Activated CD8-positive, alpha-beta memory T cell treated with anti-CD3 and anti-CD28 coated beads, Interleukin-2, amount 10 ng/mL, durations not matched to agents 7 days and 5 days (primary cell): ENCODE measurements at regions not wholly inside any gene's neighbourhood (a gene's known extent, or its start where the extent isn't known, plus 50 kb on each side); places are given as distances from the start of the nearest gene placed in this dataset.

Experiments
- ATAC-seq: fragments of 150-1000 bp; cut with Tn5 transposase; one replicate; pipeline ENCODE4 v1.10.0; 2021; ENCODE audit warnings: moderate library complexity
- CTCF ChIA-PET: fragments of 350-600 bp; sonication (Branson Sonifier 250); formaldehyde crosslinking; loops from one replicate; lab custom pipeline; 2021; ENCODE audit warnings: antibody characterized with exemption; lab: Charles Lee
- DNase-seq: peaks from one replicate; pipeline ENCODE4 v3.0.0-alpha.2; 2020
- H3K27ac Mint-ChIP-seq: one replicate; pipeline ENCODE4 v1.8.0; 2021; ENCODE audit warnings: mild to moderate bottlenecking, mixed read lengths
- H3K27me3 Mint-ChIP-seq: one replicate; pipeline ENCODE4 v1.8.0; 2021; ENCODE audit warnings: mixed read lengths
- H3K36me3 Mint-ChIP-seq: one replicate; pipeline ENCODE4 v1.8.0; 2021; ENCODE audit warnings: mild to moderate bottlenecking, mixed read lengths
- H3K4me1 Mint-ChIP-seq: one replicate; pipeline ENCODE4 v1.8.0; 2021; ENCODE audit warnings: mixed read lengths
- H3K4me3 Mint-ChIP-seq: one replicate; pipeline ENCODE4 v1.8.0; 2021; ENCODE audit warnings: mild to moderate bottlenecking, moderate library complexity, mixed read lengths
- H3K9me3 Mint-ChIP-seq: one replicate; pipeline ENCODE4 v1.8.0; 2022; ENCODE audit warnings: low read depth, mixed read lengths

DNA sequence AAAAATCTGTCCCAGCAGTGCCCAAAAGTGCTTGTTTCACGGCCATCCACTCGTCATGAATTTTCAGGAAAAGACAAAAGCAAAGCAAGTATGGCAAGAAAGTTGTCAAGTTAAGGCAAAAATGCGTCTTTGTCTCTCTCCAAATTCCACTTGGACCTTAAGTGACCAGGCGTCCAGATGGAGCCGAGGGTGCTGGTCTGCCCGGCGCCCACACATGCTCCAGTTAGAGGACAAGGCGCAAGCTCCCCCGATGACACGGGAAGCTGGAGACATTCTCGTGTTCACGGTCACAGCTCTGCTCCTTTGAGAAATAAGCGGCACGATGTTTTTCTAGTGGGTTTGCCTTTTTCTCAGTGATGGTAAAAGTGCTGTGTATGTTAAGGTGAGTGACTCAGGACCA, 219.0 kb downstream of the BRD1 start:
- Mint-ChIP-seq H3K27ac (no peak overlapping the region), H3K4me1 (no peaks in the 10 kb centered on the region), H3K4me3 (no peak overlapping the region), H3K9me3 (peaks cover 10% of the 10 kb centered on the region), H3K36me3 (peaks cover 16% of the 10 kb centered on the region), H3K27me3 (no peaks in the 10 kb centered on the region)
- ATAC-seq (no peak), DNase-seq (no peak)
- CTCF ChIA-PET = no interaction called here

DNA sequence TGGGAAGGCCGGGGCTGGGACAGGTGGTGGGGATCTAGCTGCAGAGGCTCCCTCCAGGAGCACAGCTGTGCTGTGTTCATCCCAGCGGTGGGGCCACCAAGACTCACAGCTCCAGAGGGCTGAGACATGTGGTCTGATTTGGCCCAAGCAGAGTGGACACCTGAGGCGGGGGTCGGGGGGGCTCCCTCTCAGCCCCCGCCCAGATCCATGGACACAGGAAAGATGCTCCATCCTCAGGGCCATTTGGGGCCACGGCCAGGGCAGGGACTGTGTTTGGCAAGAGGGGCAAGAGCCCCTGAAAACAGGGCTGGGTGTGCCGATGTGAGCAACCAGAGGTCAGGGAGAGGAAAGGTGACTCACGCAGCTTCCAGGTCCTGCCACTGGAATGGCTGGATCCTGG, 219.4 kb downstream of the BRD1 start:
- H3K36me3 Mint-ChIP-seq = peaks cover 16% of the 10 kb centered on the region
- H3K27ac Mint-ChIP-seq = no peak overlapping the region
- H3K9me3 Mint-ChIP-seq = peaks cover 10% of the 10 kb centered on the region
- no peak for DNase-seq
- H3K27me3 Mint-ChIP-seq = no peaks in the 10 kb centered on the region
- no peak for ATAC-seq
- H3K4me3 Mint-ChIP-seq = no peak overlapping the region
- CTCF ChIA-PET = no interaction called here
- H3K4me1 Mint-ChIP-seq = no peaks in the 10 kb centered on the region

DNA sequence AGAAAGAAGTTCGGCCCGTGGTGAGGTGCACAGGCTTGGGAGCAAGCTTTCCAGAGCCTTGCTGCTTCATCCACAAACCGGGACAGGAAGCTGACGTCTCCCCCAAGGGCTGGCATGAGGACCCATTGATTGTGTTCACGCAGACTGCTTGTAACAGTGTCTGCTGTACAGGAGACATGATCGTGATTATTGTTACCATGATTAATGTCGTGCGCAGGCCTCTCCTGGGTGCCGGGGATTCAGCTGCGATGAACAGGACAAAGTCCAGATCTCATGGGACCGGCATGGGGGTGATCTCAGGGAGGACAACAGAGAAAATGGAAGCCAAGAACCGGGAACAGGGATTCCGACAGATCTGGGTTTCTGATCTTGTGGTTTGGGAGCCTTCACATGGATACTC, 219.9 kb downstream of the BRD1 start:
- Mint-ChIP-seq H3K36me3 (peaks cover 14% of the 10 kb centered on the region), H3K27ac (no peak overlapping the region), H3K4me1 (no peaks in the 10 kb centered on the region), H3K4me3 (no peak overlapping the region), H3K9me3 (peaks cover 10% of the 10 kb centered on the region), H3K27me3 (no peaks in the 10 kb centered on the region)
- no peak for ATAC-seq
- CTCF ChIA-PET = no interaction called here
- DNase-seq = no peak

DNA sequence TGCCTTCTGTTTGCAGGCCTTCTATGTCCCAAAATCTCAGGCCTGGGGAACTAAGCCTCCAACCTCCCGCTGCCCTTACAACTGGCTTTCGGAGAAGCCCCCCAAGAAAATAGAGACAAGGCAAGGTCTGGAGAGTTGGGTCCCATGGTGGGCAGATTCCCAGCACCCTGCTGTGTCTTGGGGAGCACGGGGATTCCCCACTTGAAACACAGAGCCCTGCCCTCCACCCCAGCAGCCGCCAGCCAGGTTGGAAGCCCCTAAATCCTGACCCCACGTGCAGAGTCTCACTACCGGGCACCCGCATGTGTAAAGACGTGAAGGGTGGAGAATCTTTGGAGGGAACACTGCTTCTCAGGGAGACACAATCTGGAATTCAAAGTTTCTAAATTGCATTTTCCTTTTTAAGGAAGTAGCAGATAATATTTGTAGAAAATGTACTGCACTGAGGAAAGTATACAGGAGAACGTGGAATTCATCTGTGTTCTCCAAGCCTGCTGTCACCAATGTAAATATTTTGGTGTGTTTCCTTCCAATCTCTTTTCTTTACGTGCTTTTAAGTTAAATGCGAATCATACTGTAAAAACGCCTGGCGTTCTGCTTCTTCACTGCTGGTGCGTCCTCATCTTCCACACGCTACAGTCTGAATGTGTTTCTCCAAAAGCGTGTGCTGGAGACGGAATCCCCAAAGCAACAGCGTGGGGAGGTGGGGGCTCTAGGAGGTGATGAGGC, 220.9 kb downstream of the BRD1 start:
- Mint-ChIP-seq H3K9me3 (peaks cover 10% of the 10 kb centered on the region), H3K36me3 (peaks cover 12% of the 10 kb centered on the region)

DNA sequence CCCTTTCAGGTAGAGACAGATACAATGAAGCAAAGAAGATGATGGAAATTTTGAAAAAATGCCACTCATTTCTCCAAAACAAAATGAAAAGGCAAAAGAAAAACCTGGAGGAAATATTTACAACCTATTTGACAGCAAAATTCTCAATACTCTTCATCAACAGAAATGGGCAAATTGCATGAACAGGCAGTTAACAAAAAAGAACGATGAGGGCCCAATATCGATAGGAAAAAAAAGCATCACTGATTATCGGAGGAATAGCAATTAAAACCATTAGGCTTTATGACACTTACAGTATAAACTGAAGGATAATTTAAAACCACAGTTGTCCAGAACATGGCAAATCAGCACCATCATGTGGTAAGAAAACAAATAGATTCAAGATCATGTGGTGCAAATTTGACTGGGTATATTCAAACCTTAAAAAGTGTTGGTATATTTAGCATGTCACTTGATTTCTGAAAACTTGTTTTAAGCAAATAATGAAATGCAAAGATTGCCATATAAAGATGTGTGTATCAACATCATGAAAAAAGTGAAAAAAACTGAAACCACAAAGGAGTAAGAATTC, 222.9 kb downstream of the BRD1 start:
- Mint-ChIP-seq H3K36me3 (peaks cover 9% of the 10 kb centered on the region), H3K4me1 (peaks cover 13% of the 10 kb centered on the region), H3K4me3 (no peak overlapping the region), H3K9me3 (peaks cover 10% of the 10 kb centered on the region), H3K27me3 (no peaks in the 10 kb centered on the region), H3K27ac (no peak overlapping the region)
- DNase-seq (no peak), ATAC-seq (no peak)
- CTCF ChIA-PET = no interaction called here

More for the DNA sequence above, 220.9 kb downstream of the BRD1 start:
- H3K27me3 Mint-ChIP-seq = no peaks in the 10 kb centered on the region
- H3K4me1 Mint-ChIP-seq = no peaks in the 10 kb centered on the region
- ATAC-seq (no peak), DNase-seq (no peak)
- H3K27ac Mint-ChIP-seq = no peak overlapping the region
- CTCF ChIA-PET = no interaction called here
- H3K4me3 Mint-ChIP-seq = no peak overlapping the region

DNA sequence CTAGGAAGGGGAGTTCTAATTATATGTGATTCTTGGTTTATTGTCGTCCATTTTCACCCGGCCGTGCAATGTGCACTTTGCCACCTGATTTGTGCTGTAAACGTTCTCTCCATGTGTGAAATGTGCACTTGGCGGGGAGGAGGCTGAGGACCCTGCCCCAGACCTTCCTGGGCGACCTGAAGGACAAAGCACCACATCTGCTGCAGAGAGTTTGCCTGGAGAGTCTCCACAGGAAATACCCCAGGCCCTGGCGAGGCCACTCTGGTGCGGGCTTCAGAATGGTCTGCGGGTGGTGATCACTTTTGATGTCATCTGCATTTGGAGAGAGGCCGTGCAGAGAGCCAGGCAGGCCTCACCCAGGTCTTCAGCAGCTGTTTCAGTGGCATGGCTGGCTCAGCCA, 224.7 kb downstream of the BRD1 start:
- Mint-ChIP-seq H3K4me1 (peaks cover 13% of the 10 kb centered on the region), H3K27ac (no peak overlapping the region), H3K27me3 (no peaks in the 10 kb centered on the region), H3K9me3 (peaks cover 10% of the 10 kb centered on the region), H3K4me3 (no peak overlapping the region), H3K36me3 (peaks cover 9% of the 10 kb centered on the region)
- DNase-seq = no peak
- CTCF ChIA-PET = no interaction called here
- ATAC-seq = no peak

DNA sequence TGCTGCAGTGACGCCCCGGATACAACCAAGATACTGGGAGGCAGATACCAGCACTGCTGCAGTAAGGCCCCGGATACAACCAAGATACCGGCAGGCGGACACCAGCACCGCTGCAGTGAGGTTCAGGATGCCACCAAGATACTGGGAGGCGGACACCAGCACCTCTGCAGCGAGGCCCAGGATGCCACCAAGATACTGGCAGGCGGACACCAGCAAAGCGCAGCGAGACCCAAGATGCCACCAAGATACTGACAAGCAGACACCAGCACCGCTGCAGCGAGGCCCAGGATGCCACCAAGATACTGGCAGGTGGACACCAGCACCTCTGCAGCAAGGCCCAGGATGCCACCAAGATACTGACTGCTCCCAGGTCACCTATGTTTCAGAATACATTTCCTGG, 225.2 kb downstream of the BRD1 start:
- Mint-ChIP-seq H3K27ac (no peak overlapping the region), H3K9me3 (peaks cover 10% of the 10 kb centered on the region), H3K27me3 (no peaks in the 10 kb centered on the region), H3K36me3 (peaks cover 9% of the 10 kb centered on the region), H3K4me3 (no peak overlapping the region), H3K4me1 (peaks cover 13% of the 10 kb centered on the region)
- no peak for DNase-seq
- CTCF ChIA-PET = no interaction called here
- no peak for ATAC-seq

DNA sequence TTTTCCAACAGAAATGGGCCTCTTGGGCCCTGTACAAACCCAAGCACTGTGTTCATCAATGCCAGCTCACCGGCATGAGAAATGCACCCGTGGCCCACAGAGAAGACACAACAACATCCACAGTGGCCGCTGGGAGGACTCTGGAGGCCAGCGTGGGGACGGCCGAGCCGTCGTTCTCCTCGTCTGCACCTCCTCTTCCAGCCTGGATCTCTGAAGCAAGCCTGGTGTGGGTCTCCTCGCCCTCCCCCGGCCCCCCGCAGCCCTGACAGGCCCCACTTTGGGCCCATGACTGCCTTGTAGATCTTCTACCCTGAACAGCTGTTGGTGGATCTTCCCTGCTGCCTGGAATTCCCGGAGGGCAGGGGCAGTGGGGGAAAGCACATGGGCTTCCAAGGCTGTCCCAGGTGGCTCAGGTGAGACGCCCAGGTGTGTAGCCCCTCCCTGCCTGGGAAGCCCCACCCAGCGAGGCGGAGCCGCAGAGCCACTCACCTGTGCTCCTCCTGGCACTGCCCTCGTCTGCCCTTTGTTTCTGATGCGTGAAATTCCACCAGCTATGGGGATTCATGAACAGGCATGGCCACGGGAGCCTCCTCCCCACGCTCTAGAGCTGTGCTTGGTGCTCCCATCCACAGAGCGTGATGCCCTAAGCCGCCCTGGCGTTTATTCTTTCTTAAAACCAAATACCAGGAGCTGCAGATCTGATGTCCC, 225.9 kb downstream of the BRD1 start:
- Mint-ChIP-seq H3K4me1 (peaks cover 13% of the 10 kb centered on the region), H3K9me3 (peaks cover 10% of the 10 kb centered on the region), H3K4me3 (no peak overlapping the region), H3K27ac (no peak overlapping the region), H3K36me3 (peaks cover 9% of the 10 kb centered on the region), H3K27me3 (no peaks in the 10 kb centered on the region)
- CTCF ChIA-PET = no interaction called here
- DNase-seq (no peak), ATAC-seq (no peak)

DNA sequence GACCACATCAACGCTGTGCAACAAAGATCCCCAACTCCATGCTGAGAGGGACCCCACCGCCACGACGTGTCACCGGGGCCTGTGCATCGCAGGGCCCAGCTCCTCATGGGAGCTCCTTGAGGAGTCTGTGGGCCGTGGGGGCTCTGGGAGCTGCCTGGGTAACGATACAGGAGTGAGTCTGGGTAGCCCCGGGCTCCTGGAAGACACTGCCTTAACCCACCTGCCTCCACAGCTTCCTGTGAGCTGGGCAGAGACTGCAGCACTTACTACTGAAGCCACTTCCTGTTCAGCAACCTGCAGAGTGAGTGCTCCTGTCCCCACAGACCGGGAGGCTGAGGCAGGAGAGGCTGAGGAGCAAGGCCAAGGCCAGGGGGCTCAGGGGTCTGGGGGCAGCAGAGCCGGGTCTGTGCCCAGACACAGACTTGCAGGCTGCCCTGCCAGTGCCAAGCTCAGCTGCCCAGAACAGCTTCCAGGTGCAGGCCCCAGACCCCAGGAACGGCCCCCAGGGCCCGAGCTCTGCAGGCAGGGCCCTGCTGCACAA, 226.7 kb downstream of the BRD1 start:
- Mint-ChIP-seq H3K36me3 (peaks cover 9% of the 10 kb centered on the region), H3K9me3 (peaks cover 10% of the 10 kb centered on the region), H3K4me3 (no peak overlapping the region), H3K27ac (no peak overlapping the region), H3K27me3 (no peaks in the 10 kb centered on the region), H3K4me1 (peaks cover 13% of the 10 kb centered on the region)
- DNase-seq (peak; percentile 60), ATAC-seq (peak; percentile 86)
- CTCF ChIA-PET = no interaction called here

DNA sequence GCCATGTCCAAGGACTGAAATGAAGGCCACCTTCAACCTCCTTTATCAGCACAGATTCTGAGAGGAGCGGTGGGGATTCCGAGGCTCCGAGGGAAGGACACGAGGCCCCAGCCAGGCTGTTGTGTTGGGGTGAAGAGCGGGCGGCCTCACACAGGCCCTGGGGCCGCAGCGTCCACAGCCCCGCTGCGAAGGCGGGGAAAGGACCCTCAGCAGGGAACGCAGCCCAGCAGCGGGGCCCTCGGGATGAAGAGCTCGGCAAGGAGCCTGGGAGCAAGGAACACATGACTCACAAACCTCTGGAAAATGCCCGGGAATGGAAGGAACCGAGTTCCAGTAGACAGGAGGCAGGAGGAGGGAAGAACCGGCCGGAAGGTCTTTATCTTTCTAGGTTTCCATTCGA, 227.2 kb downstream of the BRD1 start:
- no peak overlapping the region for H3K4me3 Mint-ChIP-seq
- no peak overlapping the region for H3K27ac Mint-ChIP-seq

DNA sequence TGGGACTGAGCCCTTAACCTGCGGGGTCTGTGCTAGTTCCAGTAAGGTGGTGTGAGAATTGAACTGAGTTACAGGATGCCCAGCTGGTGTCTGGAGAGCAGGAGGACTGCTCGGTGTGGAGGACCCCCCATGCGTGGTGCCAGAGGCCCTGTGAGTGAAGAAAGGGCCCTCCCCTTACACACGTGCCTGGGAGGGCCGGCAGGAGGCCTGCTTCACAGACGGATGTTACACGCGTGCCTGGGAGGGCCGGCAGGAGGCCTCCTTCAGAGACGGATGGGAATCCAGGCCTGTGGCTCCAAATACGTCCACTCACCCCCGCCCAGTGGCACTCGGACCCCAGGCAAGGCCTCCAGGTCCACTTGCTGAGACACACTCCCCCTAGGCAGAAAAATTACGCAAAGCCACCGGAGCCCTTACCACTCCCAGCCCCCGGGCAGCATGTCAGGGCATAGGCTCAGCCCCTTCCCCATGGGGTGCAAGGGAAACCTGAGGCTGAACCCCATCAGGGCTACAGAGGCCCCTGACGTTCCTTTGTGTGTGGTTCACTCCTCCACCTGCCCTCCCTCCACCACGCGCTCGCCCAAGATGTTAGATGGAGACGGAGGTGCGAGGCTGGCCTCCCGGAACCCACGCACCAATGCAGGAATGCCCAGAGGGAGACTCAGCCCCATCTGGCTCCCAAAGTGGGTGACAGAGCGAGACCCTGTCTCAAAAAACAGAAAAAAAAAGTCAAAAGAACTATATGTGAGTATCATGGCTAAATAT, 227.8 kb downstream of the BRD1 start:
- no peaks in the 10 kb centered on the region for H3K27me3 Mint-ChIP-seq

More for the DNA sequence above, 227.2 kb downstream of the BRD1 start:
- ATAC-seq (no peak), DNase-seq (no peak)
- Mint-ChIP-seq H3K27me3 (no peaks in the 10 kb centered on the region), H3K36me3 (peaks cover 9% of the 10 kb centered on the region), H3K4me1 (peaks cover 13% of the 10 kb centered on the region), H3K9me3 (peaks cover 10% of the 10 kb centered on the region)
- CTCF ChIA-PET = no interaction called here

DNA sequence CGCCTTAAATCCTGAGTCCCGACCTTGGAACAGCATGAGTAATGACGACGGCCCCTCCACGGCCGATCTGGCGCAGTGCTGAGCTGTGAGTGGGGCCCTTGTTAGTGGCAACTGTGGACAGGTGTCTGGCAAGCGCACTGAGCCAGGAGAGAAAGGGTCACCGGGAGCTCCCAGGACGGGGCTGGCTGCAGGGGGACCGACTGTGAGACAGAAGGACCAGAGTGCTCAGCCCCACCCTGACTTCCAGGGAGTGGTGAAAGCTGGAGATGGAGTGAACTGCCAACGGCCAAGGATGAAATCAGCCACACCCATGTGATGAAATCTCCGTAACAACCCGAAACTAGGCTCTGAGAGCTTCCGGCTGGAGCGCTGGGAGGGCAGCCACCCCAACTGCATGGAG, 228.6 kb downstream of the BRD1 start:
- Mint-ChIP-seq H3K4me1 (peaks cover 13% of the 10 kb centered on the region), H3K27me3 (no peaks in the 10 kb centered on the region), H3K9me3 (no peaks in the 10 kb centered on the region), H3K27ac (no peak overlapping the region), H3K36me3 (no peaks in the 10 kb centered on the region), H3K4me3 (no peak overlapping the region)
- CTCF ChIA-PET = no interaction called here
- ATAC-seq (no peak), DNase-seq (no peak)

More for the DNA sequence above, 227.8 kb downstream of the BRD1 start:
- no peak overlapping the region for H3K27ac Mint-ChIP-seq
- CTCF ChIA-PET = no interaction called here
- peaks cover 13% of the 10 kb centered on the region for H3K4me1 Mint-ChIP-seq
- ATAC-seq = no peak
- H3K9me3 Mint-ChIP-seq = peaks cover 6% of the 10 kb centered on the region
- no peak for DNase-seq
- H3K4me3 Mint-ChIP-seq = no peak overlapping the region
- peaks cover 6% of the 10 kb centered on the region for H3K36me3 Mint-ChIP-seq

DNA sequence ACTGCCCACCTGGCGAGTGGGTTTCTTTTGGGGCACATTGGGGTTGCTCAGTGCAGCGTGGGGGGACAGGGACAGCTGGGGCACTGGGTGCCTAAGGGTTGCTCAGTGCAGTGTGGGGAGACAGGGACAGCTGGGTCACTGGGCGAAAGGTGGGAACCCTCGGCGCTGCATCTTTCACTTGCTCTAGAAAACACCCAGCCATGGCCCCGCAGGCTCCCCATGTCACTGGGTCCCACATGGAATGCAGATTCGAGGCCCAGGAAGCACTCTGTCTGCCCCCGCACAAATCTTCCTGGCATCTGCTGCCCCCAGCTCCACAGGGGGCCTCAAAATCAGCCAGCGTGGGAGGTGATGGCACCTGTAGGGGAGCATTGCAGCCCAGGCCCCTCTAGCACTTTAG, 229.3 kb downstream of the BRD1 start:
- H3K27ac Mint-ChIP-seq = no peak overlapping the region

More for the DNA sequence above, 229.3 kb downstream of the BRD1 start:
- Mint-ChIP-seq H3K4me1 (peaks cover 13% of the 10 kb centered on the region), H3K4me3 (no peak overlapping the region), H3K27me3 (no peaks in the 10 kb centered on the region), H3K9me3 (no peaks in the 10 kb centered on the region), H3K36me3 (no peaks in the 10 kb centered on the region)
- CTCF ChIA-PET = no interaction called here
- DNase-seq = no peak
- no peak for ATAC-seq
